ENCODE measurements at regions not wholly inside any gene's neighbourhood (a gene's known extent, or its start where the extent isn't known, plus 50 kb on each side); places are given as distances from the start of the nearest gene placed in this dataset.
"Not testable (repeated sequence)": the region's sequence is repeated elsewhere in the genome, so short reads cannot be mapped to it uniquely, and the experiment has no call there.

GRCh38 chr2:87204569-87205147 lies 183.0 kb upstream of the PLGLB1 start:
- TF ChIP-seq POLR2AphosphoS5 (IDR thresholded peaks at IDR 0.05; ENCODE audit: low read depth) = not testable (repeated sequence)
- TF ChIP-seq, protein P1, sequence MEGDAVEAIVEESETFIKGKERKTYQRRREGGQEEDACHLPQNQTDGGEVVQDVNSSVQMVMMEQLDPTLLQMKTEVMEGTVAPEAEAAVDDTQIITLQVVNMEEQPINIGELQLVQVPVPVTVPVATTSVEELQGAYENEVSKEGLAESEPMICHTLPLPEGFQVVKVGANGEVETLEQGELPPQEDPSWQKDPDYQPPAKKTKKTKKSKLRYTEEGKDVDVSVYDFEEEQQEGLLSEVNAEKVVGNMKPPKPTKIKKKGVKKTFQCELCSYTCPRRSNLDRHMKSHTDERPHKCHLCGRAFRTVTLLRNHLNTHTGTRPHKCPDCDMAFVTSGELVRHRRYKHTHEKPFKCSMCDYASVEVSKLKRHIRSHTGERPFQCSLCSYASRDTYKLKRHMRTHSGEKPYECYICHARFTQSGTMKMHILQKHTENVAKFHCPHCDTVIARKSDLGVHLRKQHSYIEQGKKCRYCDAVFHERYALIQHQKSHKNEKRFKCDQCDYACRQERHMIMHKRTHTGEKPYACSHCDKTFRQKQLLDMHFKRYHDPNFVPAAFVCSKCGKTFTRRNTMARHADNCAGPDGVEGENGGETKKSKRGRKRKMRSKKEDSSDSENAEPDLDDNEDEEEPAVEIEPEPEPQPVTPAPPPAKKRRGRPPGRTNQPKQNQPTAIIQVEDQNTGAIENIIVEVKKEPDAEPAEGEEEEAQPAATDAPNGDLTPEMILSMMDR (IDR thresholded peaks at IDR 0.05; ENCODE audit: insufficient read depth, low read length) = not testable (repeated sequence)
